ENCODE measurements at regions not wholly inside any gene's neighbourhood (a gene's known extent, or its start where the extent isn't known, plus 50 kb on each side); places are given as distances from the start of the nearest gene placed in this dataset.
"Not testable (repeated sequence)": the region's sequence is repeated elsewhere in the genome, so short reads cannot be mapped to it uniquely, and the experiment has no call there.

DNA sequence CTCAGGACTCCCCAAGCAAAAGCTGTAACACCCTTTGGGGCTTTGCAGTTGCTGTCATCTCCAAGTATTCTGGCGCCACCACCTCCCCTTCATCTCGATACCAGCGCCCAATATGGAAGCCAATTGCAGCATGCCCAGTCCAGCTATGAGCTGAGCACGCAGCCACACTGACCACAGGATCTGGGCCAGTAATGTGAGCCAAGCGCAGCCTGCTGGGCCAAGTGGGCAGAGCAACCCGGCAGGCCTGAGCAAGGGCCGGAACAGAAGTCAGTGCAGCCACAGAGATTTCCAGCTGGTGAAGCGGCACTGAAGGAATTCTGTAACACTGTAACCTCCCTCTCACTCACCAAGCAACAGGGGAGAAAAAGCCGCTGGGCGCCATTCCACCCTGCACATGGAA lies 268.6 kb downstream of the SPATA31A1 start:
- not testable (repeated sequence) for H3K4me1 ChIP-seq (ENCODE audit: insufficient read depth, low read length); H3K9me3 ChIP-seq (ENCODE audit: low read length); H3K27ac ChIP-seq (ENCODE audit: low read depth, low read length); H3K4me3 ChIP-seq (ENCODE audit: low read depth in 1 of 2, low read length in 2 of 2); H3K27me3 ChIP-seq (ENCODE audit: control insufficient read depth in 1 of 2, insufficient read depth in 2 of 2, low read length in 2 of 2); H3K36me3 ChIP-seq (ENCODE audit: insufficient read depth, low read length); H3K9ac ChIP-seq (ENCODE audit: low read length)

DNA sequence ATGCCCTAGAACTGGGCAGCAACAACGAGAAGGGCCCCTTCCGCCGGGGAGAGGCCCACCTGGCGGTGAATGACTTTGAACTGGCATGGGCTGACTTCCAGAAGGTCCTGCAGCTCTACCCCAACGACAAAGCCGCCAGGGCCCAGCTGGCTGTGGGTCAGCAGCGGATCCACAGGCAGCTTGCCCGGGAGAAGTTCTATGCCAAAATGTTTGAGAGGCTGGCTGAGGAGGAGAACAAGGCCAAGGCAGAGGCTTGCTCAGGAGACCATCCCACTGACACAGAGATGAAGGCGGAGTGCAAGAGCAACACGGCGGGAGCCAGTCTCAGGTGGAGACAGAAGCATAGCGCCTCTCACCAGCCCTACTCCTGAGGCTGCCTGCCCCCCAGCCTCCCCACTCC lies 276.6 kb downstream of the SPATA31A1 start:
- not testable (repeated sequence) for H3K4me1 ChIP-seq (ENCODE audit: insufficient read depth, low read length); H3K4me3 ChIP-seq (ENCODE audit: low read depth in 1 of 2, low read length in 2 of 2); H3K9ac ChIP-seq (ENCODE audit: low read length); H3K9me3 ChIP-seq (ENCODE audit: low read length); H3K36me3 ChIP-seq (ENCODE audit: insufficient read depth, low read length); H3K27ac ChIP-seq (ENCODE audit: low read depth, low read length); H3K27me3 ChIP-seq (ENCODE audit: control insufficient read depth in 1 of 2, insufficient read depth in 2 of 2, low read length in 2 of 2)

DNA sequence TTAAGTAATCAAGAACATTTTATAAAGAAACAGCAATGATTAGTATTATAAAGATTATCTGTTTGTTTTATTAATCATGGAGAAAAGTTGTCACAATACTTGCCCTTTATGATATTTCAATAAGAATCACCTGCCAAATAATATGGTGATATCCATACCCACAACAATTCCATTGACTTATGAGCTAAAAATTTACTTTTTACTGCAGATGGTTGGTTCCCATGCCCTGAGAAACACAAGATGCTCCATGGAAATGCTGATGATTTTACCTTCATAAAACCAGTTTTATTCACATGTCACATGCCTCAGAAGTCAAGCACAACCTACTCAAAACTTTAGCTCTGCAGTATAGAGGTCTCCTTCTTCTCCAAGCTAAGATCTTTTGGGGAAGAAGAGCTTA lies 293.6 kb downstream of the SPATA31A1 start:
- H3K27ac ChIP-seq (ENCODE audit: low read depth, low read length); H3K4me3 ChIP-seq (ENCODE audit: low read depth in 1 of 2, low read length in 2 of 2); H3K9me3 ChIP-seq (ENCODE audit: low read length); H3K27me3 ChIP-seq (ENCODE audit: control insufficient read depth in 1 of 2, insufficient read depth in 2 of 2, low read length in 2 of 2); H3K9ac ChIP-seq (ENCODE audit: low read length); H3K36me3 ChIP-seq (ENCODE audit: insufficient read depth, low read length); H3K4me1 ChIP-seq (ENCODE audit: insufficient read depth, low read length): not testable (repeated sequence)

DNA sequence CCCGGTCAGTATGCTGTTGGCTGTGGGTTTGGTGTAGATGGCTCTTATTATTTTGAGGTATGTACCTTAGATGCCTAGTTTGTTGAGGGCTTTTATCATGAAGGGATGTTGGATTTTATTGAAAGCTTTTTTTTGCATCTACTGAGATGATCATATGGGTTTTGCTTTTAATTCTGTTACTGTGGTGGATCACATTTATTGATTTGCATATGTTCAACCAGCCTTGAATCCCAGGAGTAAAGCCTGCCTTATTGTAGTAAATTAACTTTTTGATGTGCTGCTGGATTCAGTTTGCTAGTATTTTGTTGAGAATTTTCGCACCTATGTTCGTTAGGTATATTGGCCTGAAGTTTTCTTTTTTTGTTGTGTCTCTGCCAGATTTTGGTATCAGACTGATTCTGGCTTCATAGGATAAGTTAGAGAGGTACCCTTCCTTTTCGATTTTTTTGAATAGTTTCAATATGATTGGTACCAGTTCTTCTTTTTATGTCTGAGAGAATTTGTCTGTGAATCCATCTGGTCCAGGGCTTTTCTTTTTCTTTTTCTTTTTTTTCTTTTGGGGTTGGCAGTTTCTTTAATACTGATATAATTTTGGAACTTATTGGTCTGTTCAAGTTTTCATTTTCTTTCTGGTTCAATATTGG lies 301.6 kb downstream of the SPATA31A1 start:
- not testable (repeated sequence) for H3K4me3 ChIP-seq (ENCODE audit: low read depth in 1 of 2, low read length in 2 of 2); H3K9me3 ChIP-seq (ENCODE audit: low read length); H3K4me1 ChIP-seq (ENCODE audit: insufficient read depth, low read length); H3K36me3 ChIP-seq (ENCODE audit: insufficient read depth, low read length); H3K27me3 ChIP-seq (ENCODE audit: control insufficient read depth in 1 of 2, insufficient read depth in 2 of 2, low read length in 2 of 2); H3K9ac ChIP-seq (ENCODE audit: low read length); H3K27ac ChIP-seq (ENCODE audit: low read depth, low read length)

DNA sequence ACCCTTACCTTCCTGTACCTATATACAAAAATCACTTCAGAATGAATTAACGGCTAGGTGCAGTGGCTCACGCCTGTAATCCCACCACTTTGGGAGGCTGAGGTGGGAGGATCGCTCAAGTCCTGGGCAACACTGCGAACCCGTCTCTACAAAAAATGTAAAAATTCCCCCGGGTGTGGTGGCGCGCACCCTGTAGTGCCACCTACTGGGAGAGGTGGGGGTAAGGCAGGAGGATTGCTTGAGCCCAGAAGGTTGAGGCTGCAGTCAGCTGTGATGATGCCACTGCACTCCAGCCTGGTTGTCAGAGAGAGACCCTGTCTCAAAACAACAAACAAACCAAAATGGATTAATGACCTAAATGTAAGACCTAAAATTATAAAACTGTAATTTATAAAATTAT lies 307.6 kb downstream of the SPATA31A1 start:
- H3K9me3 ChIP-seq (ENCODE audit: low read length); H3K36me3 ChIP-seq (ENCODE audit: insufficient read depth, low read length); H3K27ac ChIP-seq (ENCODE audit: low read depth, low read length); H3K4me3 ChIP-seq (ENCODE audit: low read depth in 1 of 2, low read length in 2 of 2); H3K9ac ChIP-seq (ENCODE audit: low read length); H3K4me1 ChIP-seq (ENCODE audit: insufficient read depth, low read length); H3K27me3 ChIP-seq (ENCODE audit: control insufficient read depth in 1 of 2, insufficient read depth in 2 of 2, low read length in 2 of 2): not testable (repeated sequence)

DNA sequence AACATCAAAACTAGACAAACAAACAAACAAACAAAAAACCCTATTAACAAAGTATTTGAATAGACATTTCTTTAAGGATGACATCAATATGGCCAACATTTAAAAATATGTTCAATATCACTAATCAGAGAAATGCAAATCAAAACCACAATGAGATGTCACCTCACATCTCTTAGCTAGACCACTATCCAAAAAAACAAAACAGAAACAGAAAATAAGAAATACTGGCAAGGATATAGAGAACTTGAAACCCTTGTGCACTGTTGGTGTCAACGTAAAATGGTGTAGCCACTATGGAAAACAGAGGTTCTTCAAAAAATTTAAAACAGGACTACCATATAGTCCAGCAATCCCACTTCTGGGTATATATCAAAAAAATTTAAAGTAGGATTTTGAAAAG lies 308.2 kb downstream of the SPATA31A1 start:
- H3K9ac ChIP-seq (ENCODE audit: low read length); H3K27ac ChIP-seq (ENCODE audit: low read depth, low read length); H3K27me3 ChIP-seq (ENCODE audit: control insufficient read depth in 1 of 2, insufficient read depth in 2 of 2, low read length in 2 of 2); H3K4me1 ChIP-seq (ENCODE audit: insufficient read depth, low read length); H3K4me3 ChIP-seq (ENCODE audit: low read depth in 1 of 2, low read length in 2 of 2); H3K36me3 ChIP-seq (ENCODE audit: insufficient read depth, low read length); H3K9me3 ChIP-seq (ENCODE audit: low read length): not testable (repeated sequence)

DNA sequence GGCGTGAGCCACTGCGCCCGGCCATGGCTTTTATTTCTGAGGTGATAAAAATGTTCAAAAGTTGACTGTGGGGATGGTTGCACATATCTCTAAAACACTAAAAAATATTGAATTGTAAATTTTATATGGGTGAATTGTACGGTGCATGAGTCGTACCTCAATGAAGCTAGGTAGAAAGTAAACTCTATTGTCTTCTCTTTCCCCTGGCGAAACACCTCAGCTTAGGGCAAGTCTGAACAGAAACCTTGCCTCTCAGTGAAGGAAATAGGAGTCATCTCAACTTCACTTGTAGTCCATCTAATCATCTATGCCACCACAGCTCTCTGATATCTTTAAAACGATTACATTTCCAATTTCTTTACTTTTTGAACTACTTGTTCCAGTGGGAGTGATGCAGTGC lies 309.6 kb downstream of the SPATA31A1 start:
- not testable (repeated sequence) for H3K27me3 ChIP-seq (ENCODE audit: control insufficient read depth in 1 of 2, insufficient read depth in 2 of 2, low read length in 2 of 2); H3K9me3 ChIP-seq (ENCODE audit: low read length); H3K9ac ChIP-seq (ENCODE audit: low read length); H3K27ac ChIP-seq (ENCODE audit: low read depth, low read length); H3K4me1 ChIP-seq (ENCODE audit: insufficient read depth, low read length); H3K4me3 ChIP-seq (ENCODE audit: low read depth in 1 of 2, low read length in 2 of 2); H3K36me3 ChIP-seq (ENCODE audit: insufficient read depth, low read length)

DNA sequence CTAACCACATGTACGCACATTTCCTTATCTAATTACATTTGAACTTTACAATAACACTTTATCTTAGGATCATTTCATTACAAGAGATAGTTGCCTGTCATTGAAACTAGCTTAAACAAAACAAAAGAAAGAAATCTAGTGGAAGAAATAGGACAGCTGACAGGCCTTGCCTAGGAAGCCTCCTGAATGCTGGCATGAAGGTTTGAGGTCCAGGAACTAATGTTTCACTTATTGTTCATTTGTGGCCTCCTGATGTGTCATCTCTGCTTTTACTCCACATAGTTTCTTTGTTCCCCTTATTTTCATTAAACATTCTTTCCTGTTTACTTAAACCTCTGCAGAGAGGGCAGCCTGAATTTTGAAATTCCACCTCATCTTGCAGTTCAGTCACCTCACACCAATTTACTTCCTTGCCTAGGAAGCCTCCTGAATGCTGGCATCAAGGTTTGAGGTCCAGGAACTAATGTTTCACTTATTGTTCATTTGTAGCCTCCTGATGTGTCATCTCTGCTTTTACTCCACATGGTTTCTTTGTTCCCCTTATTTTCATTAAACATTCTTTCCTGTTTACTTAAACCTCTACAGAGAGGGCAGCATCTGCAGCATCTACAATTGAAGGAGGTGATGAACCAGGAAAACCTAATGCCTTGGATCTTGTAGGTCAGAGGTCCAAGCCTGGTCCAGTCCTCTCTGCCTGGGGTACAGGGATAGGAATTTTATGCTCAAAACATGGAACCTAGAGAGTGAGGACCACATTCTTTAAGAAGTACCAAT lies 319.2 kb downstream of the SPATA31A1 start:
- H3K9me3 ChIP-seq (ENCODE audit: low read length); H3K4me1 ChIP-seq (ENCODE audit: insufficient read depth, low read length); H3K27me3 ChIP-seq (ENCODE audit: control insufficient read depth in 1 of 2, insufficient read depth in 2 of 2, low read length in 2 of 2); H3K9ac ChIP-seq (ENCODE audit: low read length); H3K27ac ChIP-seq (ENCODE audit: low read depth, low read length); H3K36me3 ChIP-seq (ENCODE audit: insufficient read depth, low read length); H3K4me3 ChIP-seq (ENCODE audit: low read depth in 1 of 2, low read length in 2 of 2): not testable (repeated sequence)

DNA sequence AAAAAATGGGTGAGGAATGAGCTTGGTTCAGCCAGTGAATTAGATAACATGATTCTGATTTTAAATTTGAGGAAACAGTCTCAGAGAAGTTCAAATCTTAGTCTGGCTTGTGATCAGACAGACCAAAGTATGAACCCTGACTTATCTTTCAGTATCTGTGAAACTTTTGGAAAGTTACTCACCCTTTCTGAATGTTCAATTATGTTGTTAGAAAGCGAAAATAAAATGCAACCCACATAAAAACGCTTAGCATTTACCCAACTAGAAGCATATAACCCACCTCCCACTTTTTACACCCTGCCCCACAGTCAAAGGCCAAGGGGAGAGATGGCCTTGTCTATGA lies 319.7 kb downstream of the SPATA31A1 start:
- H3K27ac ChIP-seq (ENCODE audit: low read depth, low read length); H3K36me3 ChIP-seq (ENCODE audit: insufficient read depth, low read length); H3K27me3 ChIP-seq (ENCODE audit: control insufficient read depth in 1 of 2, insufficient read depth in 2 of 2, low read length in 2 of 2); H3K4me1 ChIP-seq (ENCODE audit: insufficient read depth, low read length); H3K9me3 ChIP-seq (ENCODE audit: low read length); H3K9ac ChIP-seq (ENCODE audit: low read length); H3K4me3 ChIP-seq (ENCODE audit: low read depth in 1 of 2, low read length in 2 of 2): not testable (repeated sequence)

DNA sequence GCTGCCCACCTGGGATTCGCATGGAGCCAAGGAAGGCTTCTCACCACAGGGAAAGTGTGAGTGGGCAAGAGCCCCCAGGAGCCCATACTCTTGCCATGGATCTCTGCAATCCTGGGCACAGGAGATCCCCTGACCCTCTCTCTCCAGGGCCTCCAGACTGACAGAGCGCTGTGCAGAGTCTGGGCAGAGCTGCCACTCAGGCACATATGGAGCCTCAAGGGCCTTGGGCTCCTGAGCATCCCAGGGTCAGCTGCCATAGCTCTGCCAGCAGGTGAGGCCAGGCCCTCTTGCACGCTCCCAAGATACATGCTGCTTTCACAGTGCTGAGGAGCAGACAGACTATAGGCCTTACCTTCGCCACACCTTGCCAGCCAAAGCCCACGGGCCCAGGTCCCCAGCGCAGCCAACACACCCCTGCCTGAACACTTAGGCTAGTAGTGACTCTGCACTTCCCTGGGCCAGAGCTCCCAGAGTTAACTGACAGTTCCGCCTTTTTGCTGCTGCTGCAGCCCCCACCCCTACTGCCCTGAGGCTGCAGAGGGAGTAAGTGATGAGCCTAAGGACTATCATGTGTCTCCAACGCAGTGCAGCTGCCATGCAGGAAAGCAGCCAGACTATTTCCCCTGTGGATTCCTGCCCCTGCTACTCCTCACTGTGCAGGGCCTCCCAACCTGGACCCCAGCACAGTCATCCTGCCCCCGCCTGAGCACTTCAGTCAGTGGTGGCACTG lies 323.2 kb downstream of the SPATA31A1 start:
- not testable (repeated sequence) for H3K9ac ChIP-seq (ENCODE audit: low read length); H3K27me3 ChIP-seq (ENCODE audit: control insufficient read depth in 1 of 2, insufficient read depth in 2 of 2, low read length in 2 of 2); H3K27ac ChIP-seq (ENCODE audit: low read depth, low read length); H3K9me3 ChIP-seq (ENCODE audit: low read length); H3K4me3 ChIP-seq (ENCODE audit: low read depth in 1 of 2, low read length in 2 of 2); H3K36me3 ChIP-seq (ENCODE audit: insufficient read depth, low read length); H3K4me1 ChIP-seq (ENCODE audit: insufficient read depth, low read length)

DNA sequence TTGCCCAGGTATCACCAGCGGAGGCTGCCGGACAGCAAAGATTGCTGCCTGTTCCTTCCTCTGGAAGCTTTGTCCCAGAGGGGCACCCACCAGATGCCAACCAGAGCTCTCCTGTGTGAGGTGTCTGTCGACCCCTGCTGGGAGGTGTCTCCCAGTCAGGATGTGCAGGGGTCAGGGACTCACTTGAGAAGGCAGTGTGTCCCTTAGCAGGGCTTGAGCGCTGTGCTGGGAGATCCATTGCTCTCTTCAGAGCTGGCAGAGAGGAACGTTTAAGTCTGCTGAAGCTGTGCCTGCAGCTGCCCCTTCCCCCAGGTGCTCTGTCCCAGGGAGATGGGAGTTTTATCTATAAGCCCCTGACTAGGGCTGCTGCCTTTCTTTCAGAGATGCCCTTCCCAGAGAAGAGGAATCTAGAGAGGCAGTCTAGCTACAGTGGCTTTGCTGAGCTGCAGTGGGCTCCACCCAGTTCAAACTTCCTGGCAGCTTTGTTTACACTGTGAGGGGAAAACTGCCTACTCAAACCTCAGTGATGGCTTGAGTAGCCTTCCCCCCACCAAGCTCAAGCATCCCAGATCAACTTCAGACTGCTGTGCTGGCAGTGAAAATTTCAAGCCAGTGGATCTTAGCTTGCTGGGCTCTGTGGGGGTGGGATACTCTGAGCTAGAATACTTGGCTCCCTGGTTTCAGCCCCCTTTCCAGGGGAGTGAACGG lies 325.4 kb downstream of the SPATA31A1 start:
- not testable (repeated sequence) for H3K9me3 ChIP-seq (ENCODE audit: low read length); H3K27ac ChIP-seq (ENCODE audit: low read depth, low read length); H3K9ac ChIP-seq (ENCODE audit: low read length); H3K27me3 ChIP-seq (ENCODE audit: control insufficient read depth in 1 of 2, insufficient read depth in 2 of 2, low read length in 2 of 2); H3K36me3 ChIP-seq (ENCODE audit: insufficient read depth, low read length); H3K4me1 ChIP-seq (ENCODE audit: insufficient read depth, low read length); H3K4me3 ChIP-seq (ENCODE audit: low read depth in 1 of 2, low read length in 2 of 2)

Data from muscle layer of colon (tissue), 2 donors.